K562 (cell line): ENCODE measurements at regions not wholly inside any gene's neighbourhood (a gene's known extent, or its start where the extent isn't known, plus 50 kb on each side); places are given as distances from the start of the nearest gene placed in this dataset.

Source experiments
- CBFA2T3 ChIP-seq: fragments of 450-650 bp; IDR thresholded peaks from 2 replicates; pipeline ENCODE4 v1.6.1; 2017
- CEBPB ChIP-seq: fragments of 450-650 bp; IDR thresholded peaks from 2 replicates; pipeline ENCODE4 v1.6.1; 2016; ENCODE audit warnings: missing genetic modification characterization, missing compliant biosample characterization
- DIDO1 ChIP-seq: fragments of 450-650 bp; IDR thresholded peaks from 2 replicates; pipeline ENCODE4 v1.6.1; 2016; ENCODE audit warnings: low read depth, missing biosample characterization, missing genetic modification characterization
- E4F1 ChIP-seq: fragments of 250-450 bp; sonication (Bioruptor Pico); IDR thresholded peaks from 2 replicates; pipeline ENCODE4 v1.5.0; 2021; ENCODE audit warnings: mild to moderate bottlenecking, borderline replicate concordance
- EHMT2 ChIP-seq: fragments of 450-650 bp; IDR thresholded peaks from 2 replicates; pipeline ENCODE4 v1.6.1; 2018; ENCODE audit warnings: antibody characterized with exemption
- EP400 ChIP-seq: fragments of 450-650 bp; IDR thresholded peaks from 2 replicates; pipeline ENCODE4 v1.6.1; 2017; ENCODE audit warnings: antibody characterized with exemption, mild to moderate bottlenecking, moderate library complexity
- HDAC3 ChIP-seq: fragments of 450-650 bp; IDR thresholded peaks from 2 replicates; pipeline ENCODE4 v1.6.1; 2018; ENCODE audit warnings: borderline replicate concordance, mild to moderate bottlenecking, moderate library complexity; ENCODE audit not compliant: partially characterized antibody
- HDAC8 ChIP-seq: fragments of 450-650 bp; IDR thresholded peaks from 2 replicates; pipeline ENCODE4 v1.6.1; 2016; ENCODE audit warnings: mild to moderate bottlenecking, missing genetic modification characterization, moderate library complexity, missing compliant biosample characterization
- HNRNPK ChIP-seq: fragments of 200-400 bp; formaldehyde crosslinking; IDR thresholded peaks from one replicate; pipeline ENCODE4 v1.6.1; 2018; ENCODE audit warnings: mild to moderate bottlenecking, low read depth, low read length; ENCODE audit not compliant: poor library complexity, severe bottlenecking
- NFE2 ChIP-seq: IDR thresholded peaks from 2 replicates; pipeline ENCODE4 v1.6.1; 2014; ENCODE audit warnings: antibody characterized with exemption, low read depth
- POLR3A ChIP-seq: IDR thresholded peaks from 2 replicates; pipeline ENCODE4 v1.6.1; 2011; ENCODE audit warnings: borderline replicate concordance, mild to moderate bottlenecking, moderate library complexity; ENCODE audit not compliant: insufficient read length, insufficient read depth; ENCODE audit errors: extremely low read depth
- RBM34 ChIP-seq: fragments of 200-400 bp; formaldehyde crosslinking; IDR thresholded peaks from 2 replicates; pipeline ENCODE4 v1.6.1; 2018; ENCODE audit warnings: low read length, borderline replicate concordance; ENCODE audit not compliant: insufficient read depth
- SMAD1 ChIP-seq: fragments of 150-350 bp; IDR thresholded peaks from 2 replicates; pipeline ENCODE4 v1.6.1; 2014; ENCODE audit warnings: low read length, low read depth; ENCODE audit not compliant: partially characterized antibody
- STAT5A ChIP-seq: IDR thresholded peaks from 2 replicates; pipeline ENCODE4 v1.6.1; 2012; ENCODE audit warnings: low read length, inconsistent platforms, borderline replicate concordance
- U2AF2 ChIP-seq: fragments of 200-400 bp; formaldehyde crosslinking; optimal IDR thresholded peaks from 2 replicates; pipeline ENCODE3; 2017; ENCODE audit warnings: low read depth, mild to moderate bottlenecking, low read length
- XRCC4 ChIP-seq: IDR thresholded peaks from one replicate; pipeline ENCODE4 v1.6.1; 2011; ENCODE audit not compliant: insufficient read depth, insufficient read length; ENCODE audit errors: extremely low read depth
- ZC3H8 ChIP-seq: fragments of 450-650 bp; IDR thresholded peaks from 2 replicates; pipeline ENCODE4 v1.6.1; 2017
- ZFP30 ChIP-seq: fragments of 250-450 bp; sonication (Bioruptor Pico); IDR thresholded peaks from 2 replicates; pipeline ENCODE4 v1.8.0; 2022; ENCODE audit warnings: moderate library complexity, mild to moderate bottlenecking, inconsistent platforms, borderline replicate concordance
- ZMIZ1 ChIP-seq, 2 experiments: fragments of 150-350 bp in 1 of 2; IDR thresholded peaks; 2 replicates each; pipeline ENCODE4 v1.6.1; 2012 to 2016; ENCODE audit warnings: low read depth in 2 of 2, low read length in 2 of 2, mild to moderate bottlenecking in 1 of 2, moderate library complexity in 1 of 2
- ZNF124 ChIP-seq: sonication (generic); formaldehyde crosslinking; IDR thresholded peaks from 2 replicates; pipeline ENCODE4 v1.8.1; 2022; ENCODE audit warnings: missing genetic modification reagents
- ZNF175 ChIP-seq: fragments of 200-800 bp; sonication (Bioruptor generic); IDR thresholded peaks from 2 replicates; pipeline ENCODE4 v1.6.1; 2016; ENCODE audit warnings: low read depth, mild to moderate bottlenecking, missing genetic modification characterization, missing compliant biosample characterization
- ZNF24 ChIP-seq: fragments of 450-650 bp; IDR thresholded peaks from 2 replicates; pipeline ENCODE4 v1.6.1; 2016
- ZNF586 ChIP-seq: fragments of 450-650 bp; formaldehyde crosslinking; conservative IDR thresholded peaks from 2 replicates; pipeline ENCODE4 v1.4.0; 2020; ENCODE audit warnings: mild to moderate bottlenecking, moderate library complexity
- ZNF668 ChIP-seq: fragments of 250-450 bp; sonication (Bioruptor Pico); IDR thresholded peaks from 2 replicates; pipeline ENCODE4 v1.8.0; 2022; ENCODE audit warnings: mild to moderate bottlenecking, inconsistent platforms
- ZNF717 ChIP-seq: fragments of 250-450 bp; sonication (Bioruptor Pico); IDR thresholded peaks from 2 replicates; pipeline ENCODE4 v1.5.0; 2021
- ZNF75A ChIP-seq: fragments of 450-650 bp; formaldehyde crosslinking; IDR thresholded peaks from 2 replicates; pipeline ENCODE4 v1.4.0; 2020; ENCODE audit warnings: mild to moderate bottlenecking
- ZNF785 ChIP-seq: fragments of 250-450 bp; sonication (Bioruptor Pico); IDR thresholded peaks from 2 replicates; pipeline ENCODE4 v1.4.0; 2020; ENCODE audit warnings: mild to moderate bottlenecking
- ZSCAN29 ChIP-seq: fragments of 450-650 bp; IDR thresholded peaks from 2 replicates; pipeline ENCODE4 v1.6.1; 2017

GRCh38 chr6:146950351-146950835 is 253.8 kb upstream of the STXBP5 start (continued):
- TF ChIP-seq HNRNPK (no peak), ZMIZ1 (IDR thresholded peaks at IDR 0.05; ENCODE audit: low read depth in 2 of 2, low read length in 2 of 2) (no peak), E4F1 (no peak), EP400 (no peak), ZNF75A (CRISPR knock-in tag) (no peak), XRCC4 (no peak), ZNF717 (CRISPR knock-in tag) (no peak), POLR3A (no peak), ZNF586 (no peak), DIDO1 (tag) (no peak), ZNF24 (no peak), ZNF785 (CRISPR knock-in tag) (no peak), RBM34 (no peak), EHMT2 (no peak), ZSCAN29 (no peak), STAT5A (no peak), NFE2 (no peak), ZNF124 (CRISPR knock-in tag) (no peak), CEBPB (tag) (peak; percentile 88), ZFP30 (CRISPR knock-in tag) (no peak), ZNF668 (CRISPR knock-in tag) (no peak), CBFA2T3 (no peak), ZC3H8 (no peak), HDAC8 (tag) (no peak), ZNF175 (CRISPR knock-in tag) (0 out of 2 replicates have a peak, but pooled peaks have one; percentile 41), HDAC3 (no peak), SMAD1 (no peak), U2AF2 (no peak)
